HG03175 (cell line): ENCODE measurements at regions not wholly inside any gene's neighbourhood (a gene's known extent, or its start where the extent isn't known, plus 50 kb on each side); places are given as distances from the start of the nearest gene placed in this dataset.
"Not testable (repeated sequence)": the region's sequence is repeated elsewhere in the genome, so short reads cannot be mapped to it uniquely, and the experiment has no call there.

Experiments used
- ATAC-seq: cut with Tn5 transposase; IDR thresholded peaks from one replicate; pipeline ENCODE4 v1.9.1; 2021; ENCODE audit warnings: mild to moderate bottlenecking, moderate library complexity; ENCODE audit not compliant: unreplicated experiment

- ATAC-seq, result no peak
Observed at GRCh38 chr2:195118276-195118675, 538.8 kb upstream of the SLC39A10 start.

- no peak for ATAC-seq
Observed at GRCh38 chr2:195117011-195117410, 540.0 kb upstream of the SLC39A10 start.

GRCh38 chr2:195115738-195116137 is 541.3 kb upstream of the SLC39A10 start:
- ATAC-seq, result no peak

GRCh38 chr2:195108182-195108581 is 548.8 kb upstream of the SLC39A10 start:
- no peak for ATAC-seq

- no peak for ATAC-seq
Observed at GRCh38 chr2:195106681-195107380, 550.2 kb upstream of the SLC39A10 start.

- no peak for ATAC-seq
Observed at GRCh38 chr2:195105581-195105980, 551.4 kb upstream of the SLC39A10 start.

GRCh38 chr2:195094330-195094729 is 562.7 kb upstream of the SLC39A10 start:
- ATAC-seq, result no peak

GRCh38 chr2:195092341-195092740 is 564.7 kb upstream of the SLC39A10 start:
- no peak for ATAC-seq

GRCh38 chr2:195072806-195073205 is 584.2 kb upstream of the SLC39A10 start:
- not testable (repeated sequence) for ATAC-seq

GRCh38 chr2:195057001-195057400 is 600.0 kb upstream of the SLC39A10 start:
- ATAC-seq, result no peak

GRCh38 chr2:195055996-195056395 is 601.0 kb upstream of the SLC39A10 start:
- no peak for ATAC-seq

- ATAC-seq, result no peak
Observed at GRCh38 chr2:195051401-195051800, 605.6 kb upstream of the SLC39A10 start.

GRCh38 chr2:195049372-195050031 is 607.5 kb upstream of the SLC39A10 start:
- ATAC-seq, result peak; percentile 91

GRCh38 chr2:195047955-195048354 is 609.1 kb upstream of the SLC39A10 start:
- ATAC-seq, result no peak

GRCh38 chr2:195044801-195045200 is 612.2 kb upstream of the SLC39A10 start:
- no peak for ATAC-seq

GRCh38 chr2:195038153-195038552 is 618.9 kb upstream of the SLC39A10 start:
- no peak for ATAC-seq

- no peak for ATAC-seq
Observed at GRCh38 chr2:195037045-195037444, 620.0 kb upstream of the SLC39A10 start.

GRCh38 chr2:195031411-195031810 is 625.6 kb upstream of the SLC39A10 start:
- no peak for ATAC-seq

GRCh38 chr2:195029804-195030654 is 627.0 kb upstream of the SLC39A10 start:
- ATAC-seq, result peak; percentile 38

- ATAC-seq, result no peak
Observed at GRCh38 chr2:195027947-195028346, 629.1 kb upstream of the SLC39A10 start.

- no peak for ATAC-seq
Observed at GRCh38 chr2:195026261-195026660, 630.8 kb upstream of the SLC39A10 start.

GRCh38 chr2:195022508-195022830 is 634.6 kb upstream of the SLC39A10 start:
- ATAC-seq, result no peak
